GM18868 (cell line): ENCODE measurements at regions not wholly inside any gene's neighbourhood (a gene's known extent, or its start where the extent isn't known, plus 50 kb on each side); places are given as distances from the start of the nearest gene placed in this dataset.

Source experiments
- ATAC-seq: cut with Tn5 transposase; IDR thresholded peaks from one replicate; pipeline ENCODE4 v1.9.1; 2021; ENCODE audit warnings: mild to moderate bottlenecking, moderate library complexity; ENCODE audit not compliant: unreplicated experiment

- ATAC-seq, result no peak
Measured at GRCh38 chr10:50936335-50936734, 50.9 kb upstream of the A1CF start.

- ATAC-seq, result no peak
Measured at GRCh38 chr10:50937230-50937907, 51.9 kb upstream of the A1CF start.

GRCh38 chr10:50941629-50942028 is 56.2 kb upstream of the A1CF start:
- no peak for ATAC-seq

GRCh38 chr10:50946991-50947781 is 61.8 kb upstream of the A1CF start:
- no peak for ATAC-seq

- ATAC-seq, result no peak
Measured at GRCh38 chr10:50951365-50951764, 65.9 kb upstream of the A1CF start.

GRCh38 chr10:50961297-50961696 is 75.9 kb upstream of the A1CF start:
- no peak for ATAC-seq

GRCh38 chr10:50963063-50963462 is 77.6 kb upstream of the A1CF start:
- no peak for ATAC-seq

- ATAC-seq, result no peak
Measured at GRCh38 chr10:50968386-50969091, 83.1 kb upstream of the A1CF start.

- ATAC-seq, result no peak
Measured at GRCh38 chr10:50972591-50972990, 87.2 kb upstream of the A1CF start.

GRCh38 chr10:50981385-50981784 is 92.9 kb upstream of the PRKG1 start:
- no peak for ATAC-seq

- no peak for ATAC-seq
Measured at GRCh38 chr10:50981904-50982303, 92.4 kb upstream of the PRKG1 start.

GRCh38 chr10:50982989-50983388 is 91.3 kb upstream of the PRKG1 start:
- ATAC-seq, result no peak

- ATAC-seq, result no peak
Measured at GRCh38 chr10:50987934-50988333, 86.4 kb upstream of the PRKG1 start.

GRCh38 chr10:50988792-50989191 is 85.5 kb upstream of the PRKG1 start:
- no peak for ATAC-seq

GRCh38 chr10:50990568-50991455 is 83.5 kb upstream of the PRKG1 start:
- ATAC-seq, result no peak

GRCh38 chr10:50991456-50992355 is 82.6 kb upstream of the PRKG1 start:
- no peak for ATAC-seq

GRCh38 chr10:50992356-50992901 is 81.9 kb upstream of the PRKG1 start:
- ATAC-seq, result no peak

GRCh38 chr10:50992972-50993766 is 81.1 kb upstream of the PRKG1 start:
- ATAC-seq, result no peak

- no peak for ATAC-seq
Measured at GRCh38 chr10:50993771-50994251, 80.5 kb upstream of the PRKG1 start.
